GM12891 (cell line): ENCODE measurements at regions not wholly inside any gene's neighbourhood (a gene's known extent, or its start where the extent isn't known, plus 50 kb on each side); places are given as distances from the start of the nearest gene placed in this dataset.

Experiments
- PAX5 ChIP-seq: IDR thresholded peaks from 2 replicates; pipeline ENCODE4 v1.6.1; 2011; ENCODE audit warnings: low read length, moderate library complexity, mild to moderate bottlenecking; ENCODE audit not compliant: insufficient read depth, severe bottlenecking
- POLR2A ChIP-seq: IDR thresholded peaks from 2 replicates; pipeline ENCODE4 v1.6.1; 2011; ENCODE audit warnings: low read depth, low read length, control low read depth
- POLR2AphosphoS5 ChIP-seq: IDR thresholded peaks from 2 replicates; pipeline ENCODE4 v1.6.1; 2011; ENCODE audit warnings: low read depth, low read length, control low read depth
- SPI1 ChIP-seq: IDR thresholded peaks from 2 replicates; pipeline ENCODE4 v1.6.1; 2011; ENCODE audit warnings: low read depth, low read length, control low read depth
- TAF1 ChIP-seq: IDR thresholded peaks from 2 replicates; pipeline ENCODE4 v1.6.1; 2011; ENCODE audit warnings: low read depth, low read length, control low read depth

- TF ChIP-seq PAX5 (no peak), TAF1 (no peak), POLR2AphosphoS5 (no peak), POLR2A (no peak), SPI1 (no peak)
These were observed 401.5 kb upstream of the GOLIM4 start for GRCh38 chr3:168497183-168497582.
